ENCODE measurements at regions not wholly inside any gene's neighbourhood (a gene's known extent, or its start where the extent isn't known, plus 50 kb on each side); places are given as distances from the start of the nearest gene placed in this dataset.

GRCh38 chr13:97148894-97149293 is 73.2 kb upstream of the MBNL2 start:
- Histone ChIP-seq H3K27ac (ENCODE audit: low read depth, low read length) (no peak overlapping the region), H3K27me3 (replicated peaks in 1 of 4; ENCODE audit: control insufficient read depth in 3 of 4, extremely low read depth in 1 of 4, insufficient read depth in 3 of 4, low read length in 3 of 4) (no peaks in the 10 kb centered on the region), H2BK12ac (ENCODE audit: low read depth, low read length) (no peak overlapping the region), H2BK5ac (ENCODE audit: low read depth, low read length) (no peak overlapping the region), H3K4ac (replicated peaks; ENCODE audit: insufficient read length, low read depth, low read length) (no peak overlapping the region), H3K56ac (replicated peaks; ENCODE audit: insufficient read length, low read depth, low read length) (no peak overlapping the region), H3K4me3 (ENCODE audit: extremely low read depth in 1 of 4, insufficient read depth in 2 of 4, low read depth in 3 of 4, low read length in 4 of 4) (no peak overlapping the region), H3K36me3 (ENCODE audit: control insufficient read depth in 2 of 4, insufficient read depth in 4 of 4, low read length in 3 of 4) (no peaks in the 10 kb centered on the region), H2BK15ac (ENCODE audit: low read length) (no peak overlapping the region), H4K20me1 (replicated peaks in 1 of 2; ENCODE audit: control insufficient read depth in 1 of 2, insufficient read depth in 2 of 2, low read length in 2 of 2) (no peaks in the 10 kb centered on the region), H4K8ac (ENCODE audit: extremely low read depth, insufficient read depth, low read length) (no peak overlapping the region), H2BK20ac (ENCODE audit: low read length) (no peak overlapping the region), H2AFZ (ENCODE audit: low read length) (peak overlapping the region; percentile 8; the same call in 1 of the 2 replicates), H3K79me1 (ENCODE audit: low read depth, low read length) (no peaks in the 10 kb centered on the region), H2BK120ac (replicated peaks; ENCODE audit: low read depth, low read length) (no peak overlapping the region), H3K79me2 (ENCODE audit: control insufficient read depth in 1 of 2, insufficient read depth in 2 of 2, low read length in 2 of 2) (no peaks in the 10 kb centered on the region), H3K23me2 (ENCODE audit: low read depth, low read length) (peaks cover 2% of the 10 kb centered on the region; the same call in 1 of the 2 replicates), H3K9me3 (ENCODE audit: insufficient read depth in 2 of 2, low read depth in 1 of 2, low read length in 1 of 2) (no peaks in the 10 kb centered on the region), H3K9ac (replicated peaks in 1 of 4; ENCODE audit: extremely low read depth in 1 of 4, low read depth in 3 of 4, low read length in 3 of 4) (no peak overlapping the region), H3K14ac (ENCODE audit: insufficient read length) (no peak overlapping the region), H4K91ac (replicated peaks; ENCODE audit: insufficient read length, low read length) (no peak overlapping the region), H3K4me1 (replicated peaks in 1 of 4; ENCODE audit: control insufficient read depth in 3 of 4, insufficient read depth in 4 of 4, low read length in 3 of 4) (no peaks in the 10 kb centered on the region), H3K18ac (ENCODE audit: extremely low read depth, low read length) (no peak overlapping the region), H3K4me2 (ENCODE audit: insufficient read depth in 1 of 2, low read depth in 2 of 2, low read length in 2 of 2) (no peak overlapping the region), H2AK5ac (ENCODE audit: low read depth, low read length) (no peak overlapping the region), H3K23ac (ENCODE audit: insufficient read length) (no peak overlapping the region), H4K5ac (ENCODE audit: insufficient read length, low read depth, low read length) (no peak overlapping the region)
- FAIRE-seq (no peak), DNase-seq (ENCODE audit: low read depth in 1 of 2, low spot score in 2 of 2) (no peak)
- WGBS, 2 experiments (ENCODE audit: extremely low coverage in 1 of 2, insufficient coverage in 1 of 2, insufficient read length in 1 of 2, insufficient replicate concordance in 2 of 2, low coverage in 1 of 2, low lambda C conversion rate in 2 of 2, missing lambda C conversion rate in 1 of 2), result 92% methylated on average over 4 of the region's 4 CpGs; no CpG with 5 or more reads in 1 of the 2 experiments
- POLR2A ChIA-PET (ENCODE audit: partially characterized antibody), result no interaction called here
- CTCF ChIA-PET (ENCODE audit: partially characterized antibody), result no interaction called here
- TF ChIP-seq ZNF274 (IDR thresholded peaks at IDR 0.05; ENCODE audit: borderline replicate concordance, extremely low read depth, low read length), result no peak
- no peak for TF ChIP-seq CREB1 (IDR thresholded peaks at IDR 0.05)
- TF ChIP-seq SIRT6 (IDR thresholded peaks at IDR 0.05; ENCODE audit: low read length), result no peak
- TF ChIP-seq ASH2L (IDR thresholded peaks at IDR 0.05; ENCODE audit: low read length), result no peak
- TF ChIP-seq ATF3 (IDR thresholded peaks at IDR 0.05; ENCODE audit: insufficient read depth, low read depth, low read length), result no peak
- TF ChIP-seq CBX8 (IDR thresholded peaks at IDR 0.05; ENCODE audit: borderline replicate concordance, low read depth, low read length), result no peak
- no peak for TF ChIP-seq KDM1A (IDR thresholded peaks at IDR 0.05; ENCODE audit: borderline replicate concordance, low read length)
- TF ChIP-seq PHF8 (conservative IDR thresholded peaks at IDR 0.05; ENCODE audit: low read depth, low read length), result no peak
- TF ChIP-seq YY1 (IDR thresholded peaks at IDR 0.05; ENCODE audit: low read depth, low read length), result no peak
- no peak for TF ChIP-seq BCL11A (IDR thresholded peaks at IDR 0.05; ENCODE audit: low read depth in 2 of 2, low read length in 2 of 2)
- no peak for TF ChIP-seq JUND (IDR thresholded peaks at IDR 0.05; ENCODE audit: low read length)
- no peak for TF ChIP-seq RAD21 (IDR thresholded peaks at IDR 0.05 in 1 of 2, conservative IDR thresholded peaks at IDR 0.05 in 1 of 2; ENCODE audit: low read depth in 2 of 2, low read length in 2 of 2)
- TF ChIP-seq TAF7 (optimal IDR thresholded peaks at IDR 0.05; ENCODE audit: borderline replicate concordance, low read depth, low read length), result no peak
